ENCODE measurements at regions not wholly inside any gene's neighbourhood (a gene's known extent, or its start where the extent isn't known, plus 50 kb on each side); places are given as distances from the start of the nearest gene placed in this dataset.

DNA sequence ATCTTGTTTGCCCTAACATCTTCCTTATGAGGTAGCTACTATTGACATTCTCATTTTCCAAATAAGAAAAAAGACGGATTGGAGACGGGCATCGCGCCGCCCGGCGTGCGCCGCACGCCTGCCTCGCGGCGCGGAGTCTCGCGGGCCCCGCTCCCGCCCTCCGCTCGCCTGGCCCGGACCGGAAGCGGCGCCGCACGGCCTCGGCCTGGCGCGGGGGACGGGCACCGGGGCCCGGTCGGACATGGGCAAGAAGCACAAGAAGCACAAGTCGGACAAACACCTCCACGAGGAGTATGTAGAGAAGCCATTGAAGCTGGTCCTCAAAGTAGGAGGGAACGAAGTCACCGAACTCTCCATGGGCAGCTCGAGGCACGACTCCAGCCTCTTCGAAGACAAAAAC lies 112.0 kb downstream of the IL12A start:
- TF ChIP-seq YY1 (IDR thresholded peaks at IDR 0.05; ENCODE audit: insufficient read depth, insufficient read length) (no peak), ZNF274 (IDR thresholded peaks at IDR 0.05; ENCODE audit: low read depth, low read length) (no peak), SUZ12 (IDR thresholded peaks at IDR 0.05; ENCODE audit: extremely low read depth, insufficient read depth, insufficient read length) (no peak)

Measured in NT2/D1 (cell line).